ACC112 (cell line): ENCODE measurements at regions not wholly inside any gene's neighbourhood (a gene's known extent, or its start where the extent isn't known, plus 50 kb on each side); places are given as distances from the start of the nearest gene placed in this dataset.

Experiments used
- H2AFZ ChIP-seq: fragments of 200-600 bp; sonication (generic); one replicate; pipeline ENCODE4 v1.6.0; 2017; ENCODE audit warnings: antibody characterized with exemption, low read length; ENCODE audit not compliant: unreplicated experiment
- H3K27ac ChIP-seq: fragments of 200-600 bp; sonication (generic); 2 replicates; pipeline ENCODE4 v1.5.1; 2014; ENCODE audit warnings: low read depth, mild to moderate bottlenecking, antibody characterized with exemption, low read length, moderate library complexity
- H3K27me3 ChIP-seq: fragments of 200-600 bp; sonication (generic); 2 replicates; pipeline ENCODE4 v1.6.1; 2014; ENCODE audit warnings: mild to moderate bottlenecking, antibody characterized with exemption, low read length, moderate library complexity, mixed read lengths; ENCODE audit not compliant: insufficient read depth
- H3K36me3 ChIP-seq: fragments of 200-600 bp; sonication (generic); 2 replicates; pipeline ENCODE4 v1.6.1; 2016; ENCODE audit warnings: mild to moderate bottlenecking, antibody characterized with exemption, low read length, moderate library complexity, mixed read lengths; ENCODE audit not compliant: insufficient read depth
- H3K4me1 ChIP-seq: fragments of 200-600 bp; sonication (generic); one replicate; pipeline ENCODE4 v1.6.1; 2016; ENCODE audit warnings: low read length, mixed read lengths; ENCODE audit not compliant: insufficient read depth, unreplicated experiment, control insufficient read depth
- H3K4me3 ChIP-seq: fragments of 200-600 bp; sonication (generic); 2 replicates; pipeline ENCODE4 v1.5.1; 2014; ENCODE audit warnings: mild to moderate bottlenecking, low read depth, low read length
- H3K79me2 ChIP-seq: fragments of 200-600 bp; sonication (generic); one replicate; pipeline ENCODE4 v1.6.0; 2016; ENCODE audit warnings: low read length; ENCODE audit not compliant: control insufficient read depth, unreplicated experiment, insufficient read depth

DNA sequence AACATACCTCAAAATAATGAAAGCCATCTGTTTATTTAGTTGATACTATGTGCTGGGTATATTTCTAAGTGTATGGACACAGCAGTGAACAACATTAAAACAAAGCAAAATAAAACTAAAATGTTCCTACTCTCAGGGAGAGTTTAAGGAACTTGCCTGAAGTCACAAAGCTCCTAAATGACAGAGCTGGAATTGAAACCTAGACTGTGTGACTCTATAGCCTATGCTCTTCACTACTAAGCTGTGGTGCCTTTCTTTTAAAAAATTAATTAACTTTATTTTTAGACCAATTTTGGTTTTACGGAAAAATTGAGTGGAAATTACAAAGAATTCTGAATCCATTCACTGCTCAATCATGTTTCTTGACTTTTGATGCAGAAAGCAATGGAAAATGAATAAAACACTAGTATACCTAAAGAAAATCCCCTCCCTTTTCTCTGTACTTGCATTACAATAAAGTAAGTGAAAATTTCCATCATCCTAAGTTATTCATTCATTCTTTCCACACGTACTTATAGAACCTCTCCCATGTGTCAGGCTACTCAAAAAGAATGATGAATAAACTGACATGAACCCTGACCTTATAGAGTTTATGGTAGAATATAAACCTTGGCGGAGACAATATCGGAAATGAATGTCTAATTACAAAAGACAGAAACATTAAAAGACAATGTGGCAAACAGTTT, 189.8 kb upstream of the RBMS3 start:
- H3K27ac ChIP-seq, result no peak overlapping the region
- H3K79me2 ChIP-seq, result no peaks in the 10 kb centered on the region
- no peak overlapping the region for H3K4me3 ChIP-seq
- no peaks in the 10 kb centered on the region for H3K36me3 ChIP-seq
- H3K4me1 ChIP-seq, result no peaks in the 10 kb centered on the region
- no peaks in the 10 kb centered on the region for H3K27me3 ChIP-seq
- no peak overlapping the region for H2AFZ ChIP-seq

DNA sequence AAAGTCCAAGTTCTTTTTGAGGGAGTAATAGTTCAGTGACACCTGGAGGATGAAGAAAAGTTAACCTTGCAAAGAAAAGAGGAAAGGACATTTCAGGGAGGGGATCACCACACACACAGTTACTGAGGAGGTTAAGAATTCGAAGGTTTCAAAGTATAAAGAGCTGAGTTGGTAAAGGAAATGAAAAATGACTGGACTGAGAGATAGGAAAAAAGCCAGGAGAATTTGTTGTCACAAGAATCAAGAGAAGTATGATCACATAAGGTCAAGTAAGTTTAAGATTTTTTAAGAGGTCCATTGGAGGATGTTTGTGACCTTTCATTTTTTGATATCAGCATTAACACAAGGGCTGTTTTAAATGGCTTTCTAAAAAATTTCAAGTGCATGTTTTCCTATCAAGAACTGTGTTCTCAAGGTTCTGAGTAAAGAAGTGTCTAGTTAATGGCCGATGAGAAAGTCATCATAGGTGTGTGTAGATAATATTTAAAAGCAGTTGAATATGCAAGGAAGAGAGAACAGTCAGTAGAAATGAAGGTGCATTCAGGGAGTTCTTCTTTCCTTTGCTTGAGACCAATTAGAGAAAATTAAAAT, 189.2 kb upstream of the RBMS3 start:
- Histone ChIP-seq H3K4me3 (no peak overlapping the region), H2AFZ (no peak overlapping the region), H3K27ac (no peak overlapping the region), H3K79me2 (no peaks in the 10 kb centered on the region), H3K4me1 (no peaks in the 10 kb centered on the region), H3K27me3 (no peaks in the 10 kb centered on the region), H3K36me3 (no peaks in the 10 kb centered on the region)

DNA sequence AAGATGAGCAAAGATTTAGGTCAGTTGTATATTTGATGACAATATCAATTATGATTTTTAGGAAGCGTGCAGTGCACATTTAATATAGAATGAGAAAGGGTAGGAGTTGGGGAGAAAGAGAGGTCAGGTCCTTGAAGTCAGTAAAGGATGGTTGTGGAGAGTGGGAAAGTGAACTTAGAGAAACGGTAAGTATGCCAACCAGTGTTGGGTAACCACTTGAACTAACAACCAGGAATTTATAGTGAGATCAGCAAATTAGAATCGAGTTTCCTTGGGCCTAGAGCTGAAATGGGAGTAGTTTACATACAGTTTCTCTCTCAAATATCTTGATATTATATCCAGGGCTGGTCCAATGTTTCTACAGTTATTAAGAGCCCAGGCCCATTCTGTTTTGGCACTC, 188.5 kb upstream of the RBMS3 start:
- no peak overlapping the region for H2AFZ ChIP-seq
- no peaks in the 10 kb centered on the region for H3K79me2 ChIP-seq
- no peak overlapping the region for H3K4me3 ChIP-seq
- no peak overlapping the region for H3K27ac ChIP-seq
- H3K27me3 ChIP-seq, result no peaks in the 10 kb centered on the region
- no peaks in the 10 kb centered on the region for H3K36me3 ChIP-seq
- H3K4me1 ChIP-seq, result no peaks in the 10 kb centered on the region

DNA sequence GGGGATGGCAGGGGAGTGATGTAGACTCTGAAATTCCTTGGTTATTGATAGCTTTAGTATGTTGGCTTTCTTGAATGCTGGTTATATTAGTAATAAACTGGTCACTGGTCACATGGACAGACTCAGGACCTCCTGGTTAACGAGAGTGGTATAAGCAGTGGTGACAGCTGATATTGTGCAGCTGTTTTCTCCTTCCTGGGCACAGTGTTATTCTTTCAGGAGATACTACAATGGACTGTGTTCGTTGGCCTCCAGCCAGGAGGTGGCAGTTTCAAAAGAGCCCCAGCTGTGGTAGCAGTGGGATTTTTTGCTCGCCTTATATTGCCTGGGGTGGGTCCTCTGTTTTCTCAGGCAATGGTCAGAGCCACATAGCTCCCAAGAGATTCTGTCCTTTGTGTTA, 181.6 kb upstream of the RBMS3 start:
- no peaks in the 10 kb centered on the region for H3K36me3 ChIP-seq
- H3K4me3 ChIP-seq, result no peak overlapping the region
- H2AFZ ChIP-seq, result no peak overlapping the region
- no peak overlapping the region for H3K27ac ChIP-seq
- H3K4me1 ChIP-seq, result no peaks in the 10 kb centered on the region
- H3K27me3 ChIP-seq, result no peaks in the 10 kb centered on the region
- H3K79me2 ChIP-seq, result no peaks in the 10 kb centered on the region

DNA sequence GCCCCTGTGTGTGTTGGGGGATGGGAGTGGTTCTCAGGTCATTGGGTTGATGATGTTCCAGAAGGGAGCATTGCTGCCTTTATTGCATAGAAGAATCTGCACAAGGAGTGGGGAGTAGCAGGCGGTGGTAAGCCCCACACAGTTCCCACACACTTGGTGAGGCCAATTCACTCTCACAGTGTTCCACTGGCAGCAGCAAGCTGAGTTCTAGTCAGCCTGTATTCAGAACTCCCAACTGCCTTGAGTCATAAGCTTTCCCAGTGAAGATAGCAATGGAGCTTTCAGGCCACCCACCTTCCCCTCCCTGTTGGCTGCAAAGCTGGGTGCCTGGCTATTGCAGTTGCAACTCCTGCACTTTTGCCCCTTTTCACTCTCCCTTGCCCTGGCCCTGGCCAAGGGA, 181.1 kb upstream of the RBMS3 start:
- H3K79me2 ChIP-seq, result no peaks in the 10 kb centered on the region
- no peak overlapping the region for H2AFZ ChIP-seq
- H3K36me3 ChIP-seq, result no peaks in the 10 kb centered on the region
- H3K27me3 ChIP-seq, result no peaks in the 10 kb centered on the region
- H3K4me3 ChIP-seq, result no peak overlapping the region
- no peaks in the 10 kb centered on the region for H3K4me1 ChIP-seq
- no peak overlapping the region for H3K27ac ChIP-seq

DNA sequence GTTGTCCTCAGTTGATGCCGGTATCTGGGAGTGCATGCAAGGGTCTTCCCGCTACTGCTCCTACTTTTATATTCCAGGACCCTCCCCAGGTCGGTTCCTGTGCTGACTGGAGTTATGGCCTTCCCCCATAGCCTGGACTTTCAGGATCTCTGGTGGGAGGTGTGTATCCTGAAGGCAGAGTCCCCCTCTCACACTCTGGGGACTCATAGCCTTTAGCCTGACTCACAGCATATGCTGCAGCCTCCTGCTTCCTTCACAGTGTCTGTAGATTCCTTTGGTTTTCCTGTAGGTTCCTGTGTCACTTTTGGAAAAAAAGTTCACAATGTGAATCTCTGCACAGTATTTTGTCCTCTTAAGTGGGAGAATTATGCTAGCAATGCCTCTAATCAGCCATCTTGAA, 180.6 kb upstream of the RBMS3 start:
- H3K4me3 ChIP-seq, result no peak overlapping the region
- no peaks in the 10 kb centered on the region for H3K4me1 ChIP-seq
- no peak overlapping the region for H2AFZ ChIP-seq
- no peaks in the 10 kb centered on the region for H3K27me3 ChIP-seq
- no peaks in the 10 kb centered on the region for H3K79me2 ChIP-seq
- no peaks in the 10 kb centered on the region for H3K36me3 ChIP-seq
- no peak overlapping the region for H3K27ac ChIP-seq

DNA sequence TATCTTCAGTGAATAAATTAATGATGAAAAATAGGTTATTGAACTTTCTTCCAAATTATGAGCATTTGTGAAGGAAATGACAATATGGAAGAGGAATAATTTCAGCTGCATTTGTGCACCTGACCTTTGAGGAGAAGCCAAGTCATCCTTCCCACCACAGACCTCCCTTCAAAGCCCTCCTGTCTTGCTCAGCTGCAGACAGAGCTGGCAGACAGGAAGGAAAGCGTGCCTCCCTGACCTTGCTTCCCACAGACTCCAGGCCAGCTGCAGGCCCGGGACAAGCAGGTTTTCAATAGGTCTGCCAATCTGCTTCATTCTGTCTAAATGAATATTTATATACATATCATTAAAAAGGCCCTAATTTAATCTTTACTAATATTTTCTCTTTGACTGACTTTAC, 152.9 kb upstream of the RBMS3 start:
- Histone ChIP-seq H3K27ac (no peak overlapping the region), H3K27me3 (no peaks in the 10 kb centered on the region), H2AFZ (no peak overlapping the region), H3K4me3 (no peak overlapping the region), H3K36me3 (no peaks in the 10 kb centered on the region), H3K79me2 (no peaks in the 10 kb centered on the region), H3K4me1 (no peaks in the 10 kb centered on the region)

DNA sequence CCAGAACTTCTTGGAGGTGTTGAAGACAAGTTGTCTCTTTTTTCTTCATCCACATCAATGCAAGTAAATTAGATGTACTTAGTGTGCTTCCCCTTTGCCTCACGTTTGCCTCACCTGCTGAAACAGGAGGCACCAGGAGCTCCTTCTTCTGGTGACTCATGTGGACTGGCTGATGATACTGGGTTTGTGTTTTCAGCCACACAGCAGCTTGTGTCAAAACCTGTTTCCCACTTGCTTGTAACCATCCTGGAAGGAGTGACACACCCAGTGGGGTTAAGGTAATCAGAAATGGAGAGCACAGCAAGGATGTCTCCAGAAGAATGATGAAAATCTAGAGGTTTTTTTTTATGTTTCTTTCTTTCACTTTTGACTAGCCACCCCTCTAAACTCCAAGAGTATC, 143.3 kb upstream of the RBMS3 start:
- Histone ChIP-seq H3K27me3 (no peaks in the 10 kb centered on the region), H3K79me2 (no peaks in the 10 kb centered on the region), H3K27ac (no peak overlapping the region), H3K4me1 (peaks cover 24% of the 10 kb centered on the region), H3K36me3 (no peaks in the 10 kb centered on the region), H3K4me3 (no peak overlapping the region), H2AFZ (no peak overlapping the region)

DNA sequence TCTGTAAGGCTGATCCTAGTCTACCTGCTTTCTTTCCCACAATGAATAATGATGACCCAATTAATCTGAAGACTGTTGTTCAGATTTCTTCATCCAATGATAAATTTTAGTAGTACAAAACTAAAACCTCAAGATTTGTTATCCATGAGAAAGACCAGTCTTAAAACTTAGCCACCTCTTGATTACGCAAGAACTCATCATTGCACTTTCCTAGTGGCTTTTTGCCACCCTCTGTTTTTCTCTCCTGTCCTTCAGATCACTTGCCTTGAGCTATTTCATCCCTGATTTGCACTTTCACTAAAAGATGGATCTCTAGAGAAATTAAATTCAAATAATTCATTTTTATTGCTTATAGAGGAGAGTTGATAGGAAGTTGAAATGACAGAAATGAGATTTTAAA, 142.7 kb upstream of the RBMS3 start:
- Histone ChIP-seq H3K27ac (no peak overlapping the region), H3K36me3 (no peaks in the 10 kb centered on the region), H3K4me1 (peaks cover 24% of the 10 kb centered on the region), H3K4me3 (no peak overlapping the region), H2AFZ (no peak overlapping the region), H3K79me2 (no peaks in the 10 kb centered on the region), H3K27me3 (no peaks in the 10 kb centered on the region)

DNA sequence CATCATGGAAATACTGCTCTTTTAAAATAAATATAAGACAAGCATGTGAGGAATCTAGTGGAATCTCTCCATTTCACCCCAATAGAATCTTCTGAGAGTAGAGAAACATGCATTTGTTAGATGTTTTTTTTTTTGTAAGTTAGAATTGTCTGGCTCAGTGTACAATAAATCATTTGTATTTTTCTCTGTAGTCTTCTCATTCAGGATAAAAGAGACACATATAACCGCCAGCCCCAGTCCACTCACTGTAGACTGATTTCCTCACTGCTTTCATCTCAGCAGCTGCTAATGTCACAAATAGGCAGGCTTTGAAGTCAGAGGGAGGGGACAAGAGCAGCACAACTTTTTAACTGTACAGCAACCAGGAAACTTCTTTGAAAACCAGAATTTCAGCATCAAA, 140.2 kb upstream of the RBMS3 start:
- Histone ChIP-seq H3K4me1 (peaks cover 29% of the 10 kb centered on the region), H3K36me3 (no peaks in the 10 kb centered on the region), H3K27me3 (no peaks in the 10 kb centered on the region), H2AFZ (peak overlapping the region; percentile 70), H3K4me3 (no peak overlapping the region), H3K27ac (no peak overlapping the region), H3K79me2 (no peaks in the 10 kb centered on the region)

DNA sequence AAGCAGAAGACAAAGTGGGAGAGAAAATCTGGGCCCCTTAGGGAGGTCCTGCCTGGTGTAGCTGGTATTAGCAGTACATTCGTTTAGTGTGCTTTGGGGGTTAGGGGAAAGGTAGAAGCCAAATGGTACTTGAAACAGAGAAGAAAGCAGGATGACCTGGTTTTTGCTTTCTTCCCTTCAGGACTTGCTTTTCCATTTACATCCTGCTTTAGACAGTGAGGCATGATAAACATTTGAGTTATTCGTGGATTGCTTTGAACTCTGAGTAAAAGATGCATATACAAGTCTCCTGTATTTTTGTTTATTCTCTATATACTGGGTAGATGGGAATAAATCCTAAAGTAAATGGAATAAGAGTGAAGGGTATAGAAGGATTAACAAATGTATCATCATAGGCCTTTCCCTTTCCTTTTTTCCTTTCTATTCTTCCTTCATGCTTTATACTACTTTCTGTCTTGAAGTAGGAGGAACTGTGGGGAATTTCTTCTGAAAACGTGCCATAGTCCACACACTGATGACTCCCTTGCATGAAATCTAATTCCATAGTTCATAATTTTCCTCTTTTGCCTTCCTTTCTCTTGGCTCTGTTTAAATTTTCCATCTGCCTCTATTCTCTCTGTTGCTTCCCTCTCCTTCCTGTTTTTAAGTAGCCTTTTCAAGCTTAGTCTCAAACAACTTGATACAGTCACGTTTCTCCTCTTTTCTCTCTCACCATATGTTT, 139.5 kb upstream of the RBMS3 start:
- peak overlapping the region; percentile 70 for H2AFZ ChIP-seq

More for the DNA sequence above, 139.5 kb upstream of the RBMS3 start:
- Histone ChIP-seq H3K36me3 (no peaks in the 10 kb centered on the region), H3K27me3 (no peaks in the 10 kb centered on the region), H3K79me2 (no peaks in the 10 kb centered on the region), H3K27ac (no peak overlapping the region), H3K4me1 (peaks cover 29% of the 10 kb centered on the region), H3K4me3 (0 out of 2 replicates have a peak overlapping the region, but pooled peaks have one; percentile 7)
